HG03571 (cell line): ENCODE measurements at regions not wholly inside any gene's neighbourhood (a gene's known extent, or its start where the extent isn't known, plus 50 kb on each side); places are given as distances from the start of the nearest gene placed in this dataset.
"Not testable (repeated sequence)": the region's sequence is repeated elsewhere in the genome, so short reads cannot be mapped to it uniquely, and the experiment has no call there.

Source experiments
- ATAC-seq: cut with Tn5 transposase; IDR thresholded peaks from one replicate; pipeline ENCODE4 v1.9.1; 2021; ENCODE audit not compliant: unreplicated experiment

DNA sequence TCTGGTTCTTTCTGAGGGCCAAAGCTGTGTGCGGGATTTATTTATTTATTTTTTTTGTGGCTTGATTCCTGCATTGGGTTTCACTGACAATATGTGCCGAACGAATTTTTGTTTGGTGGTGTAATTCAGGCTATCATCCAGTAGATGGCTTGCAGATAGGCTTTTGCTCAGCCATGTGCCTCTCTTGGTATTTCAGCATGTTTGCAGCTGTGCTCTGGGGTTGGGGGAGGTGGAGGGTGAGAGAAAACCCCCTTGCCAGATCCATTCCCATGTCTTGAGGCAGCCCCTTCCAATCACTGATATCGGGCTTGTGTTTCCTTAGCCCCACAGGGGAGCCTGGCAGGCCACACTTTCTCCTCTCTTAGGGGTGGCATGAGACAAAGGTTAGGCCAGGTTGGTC is 302.4 kb downstream of the PTGER3 start:
- no peak for ATAC-seq

GRCh38 chr1:70746062-70746461 is 301.6 kb downstream of the PTGER3 start:
- not testable (repeated sequence) for ATAC-seq

GRCh38 chr1:70747123-70747522 is 300.5 kb downstream of the PTGER3 start:
- not testable (repeated sequence) for ATAC-seq

GRCh38 chr1:70751676-70752287 is 295.8 kb downstream of the PTGER3 start:
- ATAC-seq, result not testable (repeated sequence)

- no peak for ATAC-seq
Measured at GRCh38 chr1:70754701-70755100, 292.9 kb downstream of the PTGER3 start.

DNA sequence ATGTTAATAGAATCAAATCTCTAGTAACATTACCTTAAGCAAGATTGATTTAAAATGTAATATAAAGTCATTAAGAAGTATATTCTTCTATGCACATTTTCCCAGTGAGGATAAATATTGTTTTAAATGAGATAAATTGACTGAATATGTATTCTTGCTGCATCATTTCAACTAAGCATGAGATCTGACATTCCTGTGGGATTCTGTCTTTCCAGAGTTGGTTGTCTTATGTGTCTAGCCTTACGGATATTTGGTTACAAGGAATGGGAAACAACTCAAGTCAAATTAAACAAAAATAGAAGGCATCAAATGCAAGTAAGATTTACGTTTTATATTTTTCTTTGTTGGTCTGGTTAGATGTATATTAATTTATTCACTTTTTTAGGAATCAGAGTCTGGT is 287.5 kb downstream of the PTGER3 start:
- ATAC-seq, result no peak

GRCh38 chr1:70762386-70762785 is 285.2 kb downstream of the PTGER3 start:
- ATAC-seq, result no peak

GRCh38 chr1:70764747-70765146 is 282.9 kb downstream of the PTGER3 start:
- ATAC-seq, result no peak

DNA sequence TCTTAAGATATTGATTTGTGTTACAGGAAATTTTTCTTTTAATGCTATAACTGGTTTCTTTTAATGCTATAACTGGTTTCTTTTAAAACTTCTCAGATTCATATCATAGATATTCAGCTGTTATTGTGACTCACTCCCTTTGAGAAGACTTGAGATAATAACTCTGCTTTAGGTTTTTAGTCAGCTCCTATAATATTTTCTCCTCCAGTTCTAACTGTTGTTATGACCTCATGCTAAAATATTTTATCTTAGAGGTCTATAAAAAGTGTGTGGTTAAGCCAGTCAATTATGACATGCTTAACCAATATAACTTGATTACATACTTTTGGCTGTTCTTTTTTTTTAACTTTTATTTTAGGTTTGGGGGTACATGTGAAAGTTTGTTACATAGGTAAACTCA is 280.2 kb downstream of the PTGER3 start:
- ATAC-seq, result no peak

DNA sequence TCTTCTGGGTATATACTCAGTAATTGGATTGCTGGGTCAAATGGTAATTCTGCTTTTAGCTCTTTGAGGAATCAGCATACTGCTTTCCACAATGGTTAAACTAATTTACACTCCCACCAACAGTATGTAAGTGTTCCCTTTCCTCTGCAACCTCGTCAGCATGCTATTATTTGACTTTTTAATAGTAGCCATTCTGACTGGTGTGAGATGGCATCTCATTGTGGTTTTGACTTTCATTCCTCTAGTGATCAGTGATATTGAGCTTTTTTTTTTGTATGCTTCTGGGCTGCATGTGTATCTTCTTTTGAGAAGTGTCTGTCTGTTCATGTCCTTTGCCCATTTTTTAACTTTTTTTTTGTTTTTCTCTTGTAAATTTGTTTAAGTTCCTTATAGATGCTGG is 279.4 kb downstream of the PTGER3 start:
- no peak for ATAC-seq

- no peak for ATAC-seq
Measured at GRCh38 chr1:70778056-70778762, 269.4 kb downstream of the PTGER3 start.

DNA sequence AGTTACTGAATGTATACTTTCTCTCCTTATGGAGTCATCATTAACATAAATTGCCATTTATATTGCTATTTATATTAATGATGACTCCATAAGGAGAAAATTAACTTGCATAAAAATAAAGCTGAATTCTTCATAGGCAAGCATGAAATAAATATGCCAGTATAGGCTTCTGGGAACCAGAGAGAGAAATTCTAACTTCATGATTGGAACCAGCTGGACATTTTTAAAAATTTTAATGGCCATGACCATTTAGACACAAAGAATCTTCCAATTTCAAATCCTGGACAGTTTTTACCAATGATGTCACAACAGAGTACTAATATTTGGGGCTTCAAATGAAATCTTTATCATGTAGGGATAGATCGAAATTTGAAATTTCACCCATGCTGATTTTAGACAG is 268.7 kb downstream of the PTGER3 start:
- ATAC-seq, result no peak

- ATAC-seq, result no peak
Measured at GRCh38 chr1:70779571-70779970, 268.0 kb downstream of the PTGER3 start.

DNA sequence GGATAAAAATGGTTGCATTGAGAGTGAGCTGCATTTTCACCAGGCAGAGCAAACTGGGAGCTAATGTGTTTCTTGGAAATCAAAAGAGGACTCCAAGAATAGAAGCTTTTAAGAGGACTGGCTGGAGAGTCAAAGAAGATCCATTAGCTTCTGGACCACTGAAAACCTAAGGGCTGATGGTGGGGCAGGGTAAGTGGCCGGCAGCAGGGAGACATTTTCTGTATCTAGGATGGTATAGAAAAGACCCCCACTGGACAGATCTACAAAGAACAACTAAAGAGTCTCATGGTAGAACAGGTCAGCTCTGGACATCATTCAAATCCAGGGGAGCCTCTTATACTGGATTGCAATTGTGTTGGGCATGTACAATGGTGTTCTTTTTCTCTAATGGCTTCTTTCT is 262.3 kb downstream of the PTGER3 start:
- ATAC-seq, result no peak

- no peak for ATAC-seq
Measured at GRCh38 chr1:70790232-70790923, 257.2 kb downstream of the PTGER3 start.

DNA sequence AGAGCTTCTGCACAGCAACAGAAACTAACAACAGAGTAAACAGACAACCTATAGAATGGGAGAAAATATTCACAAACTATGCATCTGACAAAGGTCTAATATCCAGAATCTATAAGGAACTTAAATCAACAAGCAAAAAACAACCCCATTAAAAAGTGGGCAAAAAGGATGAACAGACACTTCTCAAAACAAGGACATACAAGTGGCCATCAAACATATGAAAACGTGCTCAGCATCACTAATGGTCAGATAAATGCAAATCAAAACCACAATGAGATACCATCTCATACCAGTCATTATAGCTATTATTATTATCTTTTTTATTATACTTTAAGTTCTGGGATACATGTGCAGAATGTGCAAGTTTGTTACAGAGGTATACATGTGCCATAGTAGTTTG is 252.6 kb downstream of the PTGER3 start:
- ATAC-seq, result not testable (repeated sequence)

DNA sequence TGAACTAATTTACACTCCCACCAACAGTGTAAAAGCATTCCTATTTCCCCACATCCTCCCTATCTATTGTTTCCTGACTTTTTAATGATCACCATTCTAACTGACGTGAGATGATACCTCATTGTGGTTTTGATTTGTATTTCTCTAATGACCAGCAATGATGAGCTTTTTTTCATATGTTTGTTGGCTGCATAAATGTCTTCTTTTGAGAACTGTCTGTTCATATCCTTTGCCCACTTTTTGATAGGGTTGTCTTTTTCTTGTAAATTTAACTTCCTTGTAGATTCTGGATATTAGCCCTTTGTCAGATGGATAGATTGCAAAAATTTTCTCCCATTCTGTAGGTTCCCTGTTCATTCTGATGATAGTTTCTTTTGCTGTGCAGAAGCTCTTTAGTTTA is 251.3 kb downstream of the PTGER3 start:
- ATAC-seq, result not testable (repeated sequence)

DNA sequence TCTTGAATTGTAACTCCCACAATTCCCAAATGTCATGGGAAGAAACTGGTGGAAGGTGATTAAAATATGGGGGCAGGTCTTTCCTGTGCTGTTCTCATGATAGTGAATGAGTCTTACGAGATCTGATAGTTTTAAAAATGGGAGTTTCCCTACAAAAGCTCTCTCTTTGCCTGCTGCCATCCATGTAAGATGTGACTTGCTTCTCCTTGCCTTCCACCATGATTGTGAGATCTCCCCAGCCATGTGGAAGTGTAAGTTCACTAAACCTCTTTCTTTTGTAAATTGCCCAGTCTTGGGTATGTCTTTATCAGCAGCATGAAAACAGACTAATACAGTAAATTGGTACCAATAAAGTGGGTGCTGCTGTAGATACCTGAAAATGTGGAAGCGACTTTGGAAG is 245.0 kb downstream of the PTGER3 start:
- not testable (repeated sequence) for ATAC-seq

DNA sequence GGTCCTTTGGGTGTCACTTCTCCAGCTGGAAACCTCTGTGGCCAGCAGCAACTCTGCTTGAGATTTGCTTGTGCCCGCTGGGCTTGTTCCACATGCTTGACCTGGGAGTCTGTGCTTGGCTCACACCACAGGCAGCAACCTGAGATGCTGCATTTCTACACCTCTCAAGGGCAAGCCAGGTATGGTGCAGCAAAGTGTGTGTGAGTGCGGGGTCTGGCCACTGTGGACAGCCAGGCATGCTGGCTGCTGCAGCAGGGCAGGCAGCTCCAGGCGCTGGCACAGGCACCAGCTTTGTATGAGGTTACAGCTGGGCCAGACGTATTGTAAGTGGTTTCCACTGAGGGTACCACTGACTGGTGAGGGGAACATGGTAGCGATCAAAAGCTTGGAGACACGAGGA is 242.0 kb downstream of the PTGER3 start:
- ATAC-seq, result no peak

GRCh38 chr1:70807088-70807664 is 240.4 kb downstream of the PTGER3 start:
- no peak for ATAC-seq

- no peak for ATAC-seq
Measured at GRCh38 chr1:70809069-70809468, 238.5 kb downstream of the PTGER3 start.

GRCh38 chr1:70811815-70812214 is 235.8 kb downstream of the PTGER3 start:
- ATAC-seq, result no peak
